T-cell (primary cell): ENCODE measurements at regions not wholly inside any gene's neighbourhood (a gene's known extent, or its start where the extent isn't known, plus 50 kb on each side); places are given as distances from the start of the nearest gene placed in this dataset.

ENCODE experiments used
- ATAC-seq, 4 experiments: fragments of 200-7000 bp in 3 of 4; fragments of 150-1000 bp in 1 of 4; cut with Tn5 transposase; replicated peaks in 1 of 4; 1 replicate in 3 of 4; 2 replicates in 1 of 4; pipeline ENCODE4 v1.10.0; 2021; ENCODE audit warnings: moderate library complexity in 3 of 4, mild to moderate bottlenecking in 2 of 4, moderate number of reproducible peaks in 1 of 4
- CTCF ChIA-PET, 2 donors: fragments of 300-600 bp; sonication (Branson Sonifier 250); formaldehyde crosslinking; loops; one replicate each; lab custom pipeline; 2022; ENCODE audit warnings: antibody characterized with exemption in 2 of 2; lab: Charles Lee
- POLR2A ChIA-PET, 2 donors: fragments of 300-600 bp; sonication (Branson Sonifier 250); formaldehyde crosslinking; loops; one replicate each; lab custom pipeline; 2022; ENCODE audit warnings: antibody characterized with exemption in 2 of 2; lab: Charles Lee
- DNase-seq, 35 experiments: peaks; one replicate each; pipeline versions ENCODE4 v3.0.0 to v3.0.0-alpha.2; 2013 to 2023
- H3K27ac ChIP-seq: one replicate; pipeline ENCODE4 v1.5.1; 2013; ENCODE audit warnings: low read length
- H3K27me3 ChIP-seq, 2 experiments: replicated peaks in 1 of 2; 1 replicate in 1 of 2; 2 replicates in 1 of 2; pipeline versions ENCODE4 v1.6.1 to v1.7.0; 2013; ENCODE audit warnings: low read length in 1 of 2, mixed read lengths in 1 of 2; ENCODE audit not compliant: control insufficient read depth in 2 of 2, insufficient read depth in 2 of 2; ENCODE audit errors: extremely low read depth in 1 of 2
- H3K36me3 ChIP-seq, 2 donors: 1 replicate in 1 of 2; 2 replicates in 1 of 2; pipeline versions ENCODE4 v1.6.1 to v1.7.0; 2013; ENCODE audit warnings: low read length in 1 of 2; ENCODE audit not compliant: control insufficient read depth in 2 of 2, insufficient read depth in 1 of 2; ENCODE audit errors: extremely low read depth in 1 of 2
- H3K4me1 ChIP-seq, 2 experiments: 1 replicate in 1 of 2; 2 replicates in 1 of 2; pipeline versions ENCODE4 v1.6.1 to v1.7.0; 2013; ENCODE audit warnings: low read length in 2 of 2, mixed read lengths in 1 of 2; ENCODE audit not compliant: insufficient read depth in 2 of 2, control insufficient read depth in 1 of 2; ENCODE audit errors: extremely low read depth in 1 of 2
- H3K4me3 ChIP-seq, 2 donors: 1 replicate in 1 of 2; 2 replicates in 1 of 2; pipeline versions ENCODE4 v1.5.1 to v1.7.0; 2013; ENCODE audit warnings: mild to moderate bottlenecking in 2 of 2, low read length in 1 of 2, moderate library complexity in 1 of 2; ENCODE audit not compliant: control insufficient read depth in 1 of 2; ENCODE audit errors: extremely low read depth in 1 of 2
- H3K9me3 ChIP-seq: 2 replicates; pipeline ENCODE4 v1.7.0; 2013
- H3K27ac Mint-ChIP-seq, 2 donors: one replicate each; pipeline ENCODE4 v1.8.0; 2020 to 2021; ENCODE audit warnings: mild to moderate bottlenecking in 2 of 2, mixed read lengths in 2 of 2
- H3K27me3 Mint-ChIP-seq, 2 donors: one replicate each; pipeline ENCODE4 v1.8.0; 2021 to 2022; ENCODE audit warnings: mixed read lengths in 2 of 2
- H3K36me3 Mint-ChIP-seq: one replicate; pipeline ENCODE4 v1.8.0; 2021; ENCODE audit warnings: mixed read lengths
- H3K4me1 Mint-ChIP-seq, 3 donors: one replicate each; pipeline ENCODE4 v1.8.0; 2020 to 2022; ENCODE audit warnings: mixed read lengths in 3 of 3, mild to moderate bottlenecking in 1 of 3
- H3K4me3 Mint-ChIP-seq, 3 donors: one replicate each; pipeline ENCODE4 v1.8.0; 2020 to 2022; ENCODE audit warnings: mild to moderate bottlenecking in 3 of 3, mixed read lengths in 3 of 3, moderate library complexity in 3 of 3
- H3K9me3 Mint-ChIP-seq, 3 donors: one replicate each; pipeline ENCODE4 v1.8.0; 2020 to 2022; ENCODE audit warnings: mixed read lengths in 3 of 3
- WGBS: methylation state at CpG from one replicate; pipeline ENCODE4 v1.1.5; 2013; ENCODE audit warnings: missing lambda C conversion rate; ENCODE audit not compliant: insufficient coverage; 5-methylcytosine and 5-hydroxymethylcytosine counted together

DNA sequence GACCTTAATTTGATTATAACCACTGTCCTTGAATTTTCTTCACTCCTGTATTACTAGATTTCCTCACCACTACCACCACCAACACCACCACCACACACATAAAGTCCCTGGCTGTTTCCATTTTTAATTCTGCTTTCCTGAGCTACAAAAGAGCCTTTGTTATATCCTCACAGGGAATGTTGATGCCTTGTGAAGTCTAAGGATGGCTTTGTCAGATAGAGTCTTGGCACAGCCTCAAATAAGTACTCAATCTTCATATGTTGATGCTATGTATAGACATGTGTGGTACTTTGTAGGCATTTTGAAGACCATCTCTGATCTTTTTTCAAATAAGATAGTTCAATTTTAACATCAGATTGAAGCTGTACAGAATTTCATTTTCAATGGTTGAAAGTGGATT, 1016.7 kb upstream of the LCORL start:
- ATAC-seq (no peak), DNase-seq (no peak)
- ChIA-PET CTCF (interaction anchor here in 1 of 2 donors (0.7 kb wide), 1 partner anchor 85 kb away, joined by 3 read pairs; no protein-coding TSS in a partner anchor), POLR2A (no interaction called here)
- Histone ChIP-seq H3K9me3 (no peaks in the 10 kb centered on the region), H3K4me3 (no peak overlapping the region), H3K36me3 (no peaks in the 10 kb centered on the region), H3K27me3 (no peaks in the 10 kb centered on the region), H3K4me1 (no peaks in the 10 kb centered on the region), H3K27ac (no peak overlapping the region)
- Mint-ChIP-seq H3K9me3 (peaks cover 10 to 20% (median 18%) of the 10 kb centered on the region in 3 donors), H3K27ac (no peak overlapping the region), H3K27me3 (no peaks in the 10 kb centered on the region), H3K4me3 (no peak overlapping the region), H3K4me1 (no peaks in the 10 kb centered on the region), H3K36me3 (no peaks in the 10 kb centered on the region)

DNA sequence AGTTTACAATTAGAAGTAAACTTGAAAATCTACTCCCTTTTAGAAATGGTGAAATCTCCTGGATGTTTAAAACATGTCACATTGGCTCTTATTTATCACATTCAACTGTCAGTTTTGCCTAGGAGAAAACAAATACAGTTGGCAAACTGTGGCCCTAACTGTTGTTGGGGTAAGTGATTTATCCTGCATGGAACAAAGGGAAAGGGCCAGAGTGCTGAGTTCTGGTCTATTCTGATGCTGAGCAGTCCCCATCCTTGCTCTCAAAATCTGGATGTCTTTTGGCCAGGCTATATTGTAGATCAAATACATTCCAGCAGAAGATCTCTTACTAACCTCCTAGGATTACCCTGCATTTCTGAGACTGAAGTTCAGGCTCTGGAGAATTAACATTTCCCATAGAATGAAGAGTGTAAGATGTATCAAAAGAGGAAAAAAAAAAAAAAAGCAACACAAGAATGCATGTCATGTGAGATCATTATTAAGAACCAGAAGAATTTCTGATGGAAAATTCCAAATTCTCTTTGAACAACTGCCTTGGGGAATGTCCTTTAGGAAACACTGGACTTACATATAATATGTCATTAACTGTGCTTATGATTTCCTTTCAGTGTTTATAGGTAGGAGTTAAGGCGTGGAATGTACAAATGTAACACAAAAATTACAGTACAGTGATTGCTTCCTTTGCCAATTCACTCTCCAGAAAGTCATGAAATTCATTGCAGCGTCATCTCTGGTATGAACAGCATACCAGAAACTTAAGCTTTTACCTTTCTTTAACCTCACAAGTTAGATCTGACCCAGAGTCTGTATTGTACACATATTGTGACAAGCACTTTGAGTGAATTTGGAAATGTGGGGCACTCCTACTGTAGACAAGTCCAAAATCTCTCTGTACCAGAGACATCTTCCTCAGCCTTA, 1012.5 kb upstream of the LCORL start:
- no peaks in the 10 kb centered on the region for H3K27me3 Mint-ChIP-seq
- CTCF ChIA-PET: no interaction called here

DNA sequence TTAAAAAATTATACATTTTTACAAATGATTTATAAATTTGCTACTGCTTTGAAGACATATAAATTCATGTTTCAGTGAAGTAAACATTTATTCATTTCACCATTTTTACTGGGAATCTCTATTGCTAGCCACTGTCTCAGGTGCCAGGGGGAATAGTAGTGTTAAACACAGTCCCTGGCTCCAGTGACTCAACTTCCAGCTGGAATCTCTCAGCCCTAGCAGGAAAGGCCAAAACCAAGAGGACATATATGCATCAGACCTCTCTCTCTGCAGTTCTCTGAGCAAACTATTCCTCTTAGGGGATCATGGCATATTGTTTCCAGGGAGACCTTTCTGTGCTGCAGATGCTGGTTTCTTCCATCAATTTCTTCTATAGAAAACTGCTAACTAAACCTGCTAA, 1009.0 kb upstream of the LCORL start:
- no peaks in the 10 kb centered on the region for H3K36me3 Mint-ChIP-seq
- H3K4me1 ChIP-seq: no peaks in the 10 kb centered on the region
- H3K9me3 Mint-ChIP-seq: peaks cover 10 to 22% (median 15%) of the 10 kb centered on the region in 3 donors
- H3K27me3 ChIP-seq: no peaks in the 10 kb centered on the region
- H3K9me3 ChIP-seq: peaks cover 4% of the 10 kb centered on the region
- H3K27me3 Mint-ChIP-seq: no peaks in the 10 kb centered on the region
- no peak overlapping the region for H3K27ac ChIP-seq
- ChIA-PET POLR2A (no interaction called here), CTCF (no interaction called here)
- H3K4me3 Mint-ChIP-seq: no peak overlapping the region
- ATAC-seq: no peak
- H3K27ac Mint-ChIP-seq: no peak overlapping the region
- H3K4me3 ChIP-seq: no peak overlapping the region
- H3K4me1 Mint-ChIP-seq: no peaks in the 10 kb centered on the region
- H3K36me3 ChIP-seq: no peaks in the 10 kb centered on the region
- no peak for DNase-seq

More for the DNA sequence above, 1012.5 kb upstream of the LCORL start:
- Histone ChIP-seq H3K27ac (no peak overlapping the region), H3K36me3 (no peaks in the 10 kb centered on the region), H3K4me1 (no peaks in the 10 kb centered on the region), H3K27me3 (no peaks in the 10 kb centered on the region), H3K4me3 (no peak overlapping the region), H3K9me3 (no peaks in the 10 kb centered on the region)
- Mint-ChIP-seq H3K27ac (no peak overlapping the region), H3K9me3 (peaks cover 7 to 18% (median 14%) of the 10 kb centered on the region in 3 donors), H3K4me3 (no peak overlapping the region), H3K4me1 (no peaks in the 10 kb centered on the region), H3K36me3 (no peaks in the 10 kb centered on the region)
- no peak for ATAC-seq
- no peak for DNase-seq
- POLR2A ChIA-PET: interaction anchor here in 1 of 2 donors (0.7 kb wide), 1 partner anchor 1532 kb away, joined by 4 read pairs; no protein-coding TSS in a partner anchor
- WGBS: no CpG with 5 or more reads among the region's 2 CpGs

DNA sequence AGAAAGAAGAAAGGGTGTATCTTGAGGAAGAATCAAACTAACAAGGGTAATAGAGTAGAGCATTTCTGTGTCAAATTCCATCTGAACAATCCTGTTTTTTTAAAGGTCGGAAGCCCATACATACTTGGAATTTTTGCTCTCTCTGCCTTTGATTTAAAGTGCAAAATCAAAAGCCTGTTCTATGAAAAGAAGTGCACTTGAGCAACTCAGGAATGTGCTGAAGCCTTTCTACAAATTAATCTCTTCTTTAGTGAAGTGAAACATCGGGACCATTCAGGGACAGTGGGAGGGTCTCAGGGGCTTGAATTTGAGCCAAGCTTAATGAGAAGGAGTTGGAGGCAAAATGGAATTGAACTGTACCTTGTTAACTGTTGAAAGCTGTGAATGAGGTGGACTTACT, 1008.5 kb upstream of the LCORL start:
- H3K27ac Mint-ChIP-seq: no peak overlapping the region
- ATAC-seq: no peak
- H3K4me3 ChIP-seq: no peak overlapping the region

DNA sequence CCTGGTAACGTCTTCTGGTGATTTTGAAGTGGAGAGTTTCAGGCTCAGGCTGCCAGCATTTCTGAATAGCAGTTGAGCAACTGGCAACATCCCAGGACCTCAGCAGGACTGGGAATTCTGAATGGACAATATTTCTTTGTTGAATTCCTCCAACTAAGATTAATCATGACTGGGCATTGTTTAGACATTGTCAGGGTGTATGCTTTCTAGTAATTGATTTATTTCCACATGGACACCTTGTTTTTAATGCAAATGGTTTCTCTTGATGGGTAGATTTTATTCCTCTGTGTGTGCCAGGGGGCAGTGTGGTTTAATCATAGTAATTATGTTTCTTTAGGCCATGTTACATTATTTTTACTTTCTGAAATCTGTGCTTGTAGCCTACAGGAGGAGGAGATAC, 1004.7 kb upstream of the LCORL start:
- ATAC-seq (no peak), DNase-seq (no peak)
- Mint-ChIP-seq H3K27ac (no peak overlapping the region), H3K27me3 (no peaks in the 10 kb centered on the region), H3K9me3 (peaks cover 10 to 15% (median 11%) of the 10 kb centered on the region in 3 donors), H3K36me3 (no peaks in the 10 kb centered on the region), H3K4me3 (no peak overlapping the region), H3K4me1 (no peaks in the 10 kb centered on the region)
- ChIA-PET CTCF (no interaction called here), POLR2A (no interaction called here)
- WGBS: 50% methylated on average over 1 of the region's 1 CpG
- H3K36me3 ChIP-seq: no peaks in the 10 kb centered on the region
- H3K4me1 ChIP-seq: no peaks in the 10 kb centered on the region
- no peaks in the 10 kb centered on the region for H3K27me3 ChIP-seq
- no peak overlapping the region for H3K4me3 ChIP-seq
- H3K9me3 ChIP-seq: peaks cover 4% of the 10 kb centered on the region
- no peak overlapping the region for H3K27ac ChIP-seq

More for the DNA sequence above, 1008.5 kb upstream of the LCORL start:
- peaks cover 4% of the 10 kb centered on the region for H3K9me3 ChIP-seq
- no peaks in the 10 kb centered on the region for H3K36me3 ChIP-seq
- H3K27ac ChIP-seq: no peak overlapping the region
- Mint-ChIP-seq H3K9me3 (peaks cover 11 to 22% (median 17%) of the 10 kb centered on the region in 3 donors), H3K4me1 (no peaks in the 10 kb centered on the region), H3K36me3 (no peaks in the 10 kb centered on the region), H3K4me3 (no peak overlapping the region), H3K27me3 (no peaks in the 10 kb centered on the region)
- DNase-seq: no peak
- H3K4me1 ChIP-seq: no peaks in the 10 kb centered on the region
- 29% methylated on average over 1 of the region's 2 CpGs for WGBS
- H3K27me3 ChIP-seq: no peaks in the 10 kb centered on the region
- ChIA-PET CTCF (no interaction called here), POLR2A (no interaction called here)

DNA sequence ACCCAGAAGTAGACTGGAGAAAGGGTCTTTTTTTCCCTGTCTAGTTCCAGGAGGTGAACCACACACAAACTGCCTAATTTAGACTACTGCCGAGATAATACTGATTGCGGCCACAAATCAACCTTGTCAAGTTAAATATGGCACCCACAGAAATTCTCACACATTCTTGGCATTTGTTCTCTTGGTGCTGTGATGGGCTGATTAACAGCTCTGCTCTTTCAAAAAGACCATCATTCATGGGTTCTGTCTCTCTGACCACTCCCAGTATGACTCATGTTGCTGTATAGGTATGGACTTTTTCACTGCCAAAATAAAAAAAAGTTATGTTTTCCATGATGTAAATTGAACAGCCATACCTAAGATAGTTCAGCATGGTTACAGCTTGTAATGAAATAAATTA, 1003.5 kb upstream of the LCORL start:
- ATAC-seq: no peak
- Histone ChIP-seq H3K4me3 (no peak overlapping the region), H3K27ac (no peak overlapping the region), H3K4me1 (no peaks in the 10 kb centered on the region), H3K27me3 (no peaks in the 10 kb centered on the region), H3K9me3 (peaks cover 4% of the 10 kb centered on the region), H3K36me3 (no peaks in the 10 kb centered on the region)
- CTCF ChIA-PET: no interaction called here
- H3K9me3 Mint-ChIP-seq: peaks cover 10 to 17% (median 11%) of the 10 kb centered on the region in 3 donors
- no peak overlapping the region for H3K27ac Mint-ChIP-seq
- POLR2A ChIA-PET: no interaction called here
- no peak overlapping the region for H3K4me3 Mint-ChIP-seq
- H3K4me1 Mint-ChIP-seq: no peaks in the 10 kb centered on the region
- no peaks in the 10 kb centered on the region for H3K36me3 Mint-ChIP-seq
- 75% methylated on average over 2 of the region's 2 CpGs for WGBS
- no peak for DNase-seq
- H3K27me3 Mint-ChIP-seq: no peaks in the 10 kb centered on the region
